Gastrocnemius medialis (tissue), 4 donors: ENCODE measurements at regions not wholly inside any gene's neighbourhood (a gene's known extent, or its start where the extent isn't known, plus 50 kb on each side); places are given as distances from the start of the nearest gene placed in this dataset.

Source experiments
- POLR2A ChIP-seq, 2 donors: fragments of 450-650 bp; IDR thresholded peaks; one replicate each; pipeline ENCODE4 v1.6.1; 2017; ENCODE audit warnings: antibody characterized with exemption in 2 of 2, mild to moderate bottlenecking in 2 of 2, moderate library complexity in 2 of 2
- TF ChIP-seq, protein P1 (sequence below), 5 experiments: fragments of 450-650 bp in 3 of 5; fragments of 200-600 bp in 2 of 5; sonication (generic) in 2 of 5; IDR thresholded peaks in 4 of 5; conservative IDR thresholded peaks in 1 of 5; 1 replicate in 4 of 5; 2 replicates in 1 of 5; pipeline ENCODE4 v1.5.1; 2016 to 2019; ENCODE audit warnings: antibody characterized with exemption in 5 of 5, mild to moderate bottlenecking in 3 of 5, moderate library complexity in 3 of 5

DNA sequence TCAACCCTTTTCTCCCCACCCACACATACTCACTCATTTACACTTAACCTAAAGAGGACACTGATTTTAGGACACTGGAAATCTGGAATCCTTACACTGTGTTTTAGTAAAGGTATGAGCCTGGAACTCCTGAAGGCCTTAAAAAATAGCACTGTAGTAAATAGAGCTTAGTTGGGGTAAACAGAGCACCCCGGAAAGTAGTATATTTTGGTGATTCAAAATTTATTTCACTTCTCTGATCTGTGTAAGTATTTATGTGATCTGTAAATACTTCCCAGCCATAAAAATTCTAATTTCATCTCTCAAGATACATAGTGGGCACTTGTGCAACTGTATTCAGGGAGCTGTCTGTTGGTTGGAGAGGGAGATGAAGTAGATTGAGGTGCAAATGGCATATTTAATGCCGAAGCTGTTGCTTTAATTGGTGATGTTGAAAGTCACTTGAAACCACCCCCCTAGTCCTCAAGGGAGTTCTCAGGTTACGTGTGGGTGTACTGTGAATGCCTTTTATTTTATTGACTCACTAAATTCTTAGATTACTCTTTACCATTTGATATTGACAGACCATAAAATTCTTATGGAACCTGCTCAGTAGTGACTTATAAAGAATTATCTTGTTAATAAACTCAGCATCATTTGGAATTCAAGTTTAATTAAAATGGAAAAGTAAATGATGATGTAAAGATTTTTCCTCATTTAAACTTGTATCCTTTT, 154.9 kb downstream of the SOX4 start:
- no peak for TF ChIP-seq POLR2A (IDR thresholded peaks at IDR 0.05)
- TF ChIP-seq, protein P1, sequence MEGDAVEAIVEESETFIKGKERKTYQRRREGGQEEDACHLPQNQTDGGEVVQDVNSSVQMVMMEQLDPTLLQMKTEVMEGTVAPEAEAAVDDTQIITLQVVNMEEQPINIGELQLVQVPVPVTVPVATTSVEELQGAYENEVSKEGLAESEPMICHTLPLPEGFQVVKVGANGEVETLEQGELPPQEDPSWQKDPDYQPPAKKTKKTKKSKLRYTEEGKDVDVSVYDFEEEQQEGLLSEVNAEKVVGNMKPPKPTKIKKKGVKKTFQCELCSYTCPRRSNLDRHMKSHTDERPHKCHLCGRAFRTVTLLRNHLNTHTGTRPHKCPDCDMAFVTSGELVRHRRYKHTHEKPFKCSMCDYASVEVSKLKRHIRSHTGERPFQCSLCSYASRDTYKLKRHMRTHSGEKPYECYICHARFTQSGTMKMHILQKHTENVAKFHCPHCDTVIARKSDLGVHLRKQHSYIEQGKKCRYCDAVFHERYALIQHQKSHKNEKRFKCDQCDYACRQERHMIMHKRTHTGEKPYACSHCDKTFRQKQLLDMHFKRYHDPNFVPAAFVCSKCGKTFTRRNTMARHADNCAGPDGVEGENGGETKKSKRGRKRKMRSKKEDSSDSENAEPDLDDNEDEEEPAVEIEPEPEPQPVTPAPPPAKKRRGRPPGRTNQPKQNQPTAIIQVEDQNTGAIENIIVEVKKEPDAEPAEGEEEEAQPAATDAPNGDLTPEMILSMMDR (IDR thresholded peaks at IDR 0.05 in 4 of 5, conservative IDR thresholded peaks at IDR 0.05 in 1 of 5) = no peak
